Left cardiac atrium (tissue), 4 donors: ENCODE measurements at regions not wholly inside any gene's neighbourhood (a gene's known extent, or its start where the extent isn't known, plus 50 kb on each side); places are given as distances from the start of the nearest gene placed in this dataset.
"Not testable (repeated sequence)": the region's sequence is repeated elsewhere in the genome, so short reads cannot be mapped to it uniquely, and the experiment has no call there.

ENCODE experiments used
- ATAC-seq, 2 donors: fragments of 200-7000 bp; cut with Tn5 transposase; one replicate each; pipeline ENCODE4 v1.9.1; 2020; ENCODE audit warnings: mild to moderate bottlenecking in 2 of 2, moderate library complexity in 2 of 2
- DNase-seq: peaks from one replicate; pipeline ENCODE4 v3.0.0-alpha.2; 2020
- intact Hi-C, 2 donors: fragments of 100-400 bp; cut with DNase I; formaldehyde crosslinking; loops; one replicate each; pipeline versions ENCODE4 v1.14.1 to v1.15.1; 2022 to 2023
- donor health status: DM: no; HTN: yes; CAD: no.
- donor health status: DM: no; HTN: yes; CAD: no; lungs with severe emphysema.
- donor health status: DM: yes; HTN: yes; CAD: no.
- donor health status: Dilated cardiomyopathy.

- intact Hi-C loops = no loop called here
- ATAC-seq (peak; percentile 71 to 90), DNase-seq (peak; percentile 79)
Measured at GRCh38 chr6:167683028-167683862, 143.5 kb upstream of the AFDN start.

- ATAC-seq (no peak), DNase-seq (no peak)
- intact Hi-C loops = no loop called here
Measured at GRCh38 chr6:167684276-167685104, 142.2 kb upstream of the AFDN start.

DNA sequence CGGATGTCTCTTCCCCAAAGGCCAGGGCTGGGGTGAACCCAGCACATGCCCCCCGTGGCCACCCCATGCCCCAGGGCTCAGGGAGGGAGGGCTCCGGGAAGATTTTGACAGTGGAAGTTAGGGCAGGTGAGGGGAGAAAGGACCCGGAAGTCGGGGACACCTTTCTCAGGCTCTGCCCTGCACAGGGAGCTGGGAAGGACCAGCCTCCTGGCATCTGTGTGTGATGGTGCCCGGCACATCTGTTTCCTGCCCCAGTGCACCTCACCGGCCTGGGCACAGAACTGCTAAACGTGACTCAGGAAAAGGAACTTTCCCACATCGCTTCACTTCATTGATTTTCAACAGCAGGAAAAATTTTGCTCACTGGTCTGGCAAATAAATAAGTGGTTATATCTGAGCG lies 141.1 kb upstream of the AFDN start:
- DNase-seq (no peak), ATAC-seq (no peak)
- intact Hi-C loops = no loop called here

DNA sequence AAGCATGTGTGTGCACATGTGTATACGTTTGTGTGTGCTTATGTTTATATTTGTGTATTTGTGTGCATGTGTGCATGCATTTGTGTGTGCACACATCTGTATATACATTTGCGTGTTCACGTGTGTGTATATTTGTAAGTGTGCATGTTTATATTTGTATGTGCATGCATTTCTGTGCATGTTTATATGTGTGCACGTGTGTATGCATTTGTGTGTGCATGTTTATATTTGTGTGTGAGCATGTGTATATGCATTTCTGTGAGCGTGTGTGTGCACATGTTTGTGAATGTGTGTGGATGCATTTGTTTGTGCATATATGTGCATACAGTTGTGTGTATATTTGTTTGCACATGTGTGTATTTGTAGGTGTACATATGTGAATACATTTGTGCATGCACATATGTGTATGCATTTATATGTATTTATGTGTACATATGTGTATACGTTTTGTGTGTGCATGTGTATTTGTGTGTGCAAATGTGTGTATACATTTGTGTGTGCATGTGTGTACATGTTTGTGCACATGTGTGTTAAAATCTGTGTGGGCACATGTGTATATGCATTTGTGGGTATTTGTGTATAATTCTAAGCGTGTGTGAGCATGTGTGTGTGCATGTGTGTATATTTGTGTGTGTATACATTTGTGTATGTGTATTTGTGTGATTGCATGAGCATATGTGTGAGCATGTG lies 140.4 kb upstream of the AFDN start:
- intact Hi-C loops = no loop called here
- DNase-seq = no peak

DNA sequence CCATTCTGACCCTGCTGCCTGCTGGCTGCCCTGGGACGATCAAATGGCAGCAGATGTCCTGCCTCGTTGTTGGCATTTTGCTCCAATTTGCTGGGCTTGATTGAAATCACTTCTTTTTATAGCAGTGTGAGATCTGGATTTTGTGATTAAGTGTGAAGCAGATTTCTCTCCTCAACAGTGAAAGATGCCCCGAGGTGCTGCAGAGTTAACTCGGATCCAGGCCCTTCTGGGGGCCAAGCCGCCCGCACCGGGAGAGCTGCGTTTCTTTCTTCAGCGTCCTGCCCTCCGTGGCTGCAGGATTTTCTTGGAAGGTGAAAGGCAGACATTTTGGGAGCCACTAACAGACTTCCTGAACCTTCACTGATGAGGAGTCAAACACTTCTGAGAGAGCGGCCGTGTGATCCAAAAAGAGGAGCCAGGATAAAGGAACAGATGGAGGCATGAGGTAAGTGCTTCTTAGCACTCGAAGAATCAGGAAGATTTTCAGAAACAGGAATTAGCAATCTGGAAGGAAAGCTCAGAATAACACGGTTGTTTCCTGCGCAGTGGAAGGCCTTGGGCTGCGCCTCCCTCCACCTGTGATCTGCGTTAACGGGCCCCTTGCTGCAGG lies 139.5 kb upstream of the AFDN start:
- DNase-seq (no peak), ATAC-seq (no peak)
- intact Hi-C loops = no loop called here

More for the DNA sequence above, 140.4 kb upstream of the AFDN start:
- no peak for ATAC-seq

DNA sequence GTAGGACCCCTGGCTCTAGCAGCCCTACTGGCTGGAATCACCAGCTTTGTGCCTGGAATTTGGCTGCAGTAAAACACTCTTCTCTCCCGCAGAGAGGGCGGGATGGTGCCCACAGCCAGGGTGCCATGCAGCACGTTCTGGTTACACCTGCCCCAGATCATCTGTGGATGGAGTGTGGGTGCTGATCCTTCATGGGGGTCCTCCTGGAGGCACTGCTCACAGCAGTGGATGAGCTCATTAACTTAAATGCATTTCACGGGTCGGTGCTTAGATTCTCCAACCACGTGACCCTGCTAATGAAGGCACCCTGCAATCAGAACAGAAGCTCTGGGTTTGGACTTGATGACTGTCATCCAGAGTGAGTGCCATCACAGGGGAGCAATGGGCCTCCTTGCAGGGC lies 138.6 kb upstream of the AFDN start:
- intact Hi-C loops = no loop called here
- no peak for DNase-seq
- ATAC-seq = no peak

- no peak for ATAC-seq
- intact Hi-C loops = no loop called here
- DNase-seq = no peak
Measured at GRCh38 chr6:167689278-167689677, 137.4 kb upstream of the AFDN start.

DNA sequence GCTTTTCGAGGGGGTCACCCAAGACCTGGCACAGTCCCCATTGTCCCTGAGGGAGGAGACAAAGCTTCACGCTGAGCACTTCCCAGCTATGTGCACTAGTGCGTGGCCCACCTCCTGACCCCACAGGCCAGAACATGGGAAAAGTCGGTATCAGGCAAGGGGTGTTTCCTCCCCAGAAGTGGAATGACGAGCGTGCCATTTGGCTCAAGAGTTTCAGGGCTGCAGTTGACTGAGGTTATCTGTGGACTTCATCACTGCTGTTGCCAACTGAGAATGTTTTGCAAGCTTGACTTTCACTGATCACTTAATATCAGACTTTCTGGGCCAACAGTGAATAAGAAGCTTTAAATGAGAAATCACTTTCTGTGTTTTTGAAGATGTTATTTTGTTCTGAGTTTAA lies 137.0 kb upstream of the AFDN start:
- DNase-seq (peak; percentile 58), ATAC-seq (peak; percentile 30 to 61)
- intact Hi-C loops = no loop called here

GRCh38 chr6:167690167-167690922 lies 136.4 kb upstream of the AFDN start:
- DNase-seq, intact Hi-C loops: not testable (repeated sequence)

GRCh38 chr6:167690931-167691330 lies 135.8 kb upstream of the AFDN start:
- intact Hi-C loops = no loop called here
- ATAC-seq (no peak), DNase-seq (no peak)

More at GRCh38 chr6:167690167-167690922, 136.4 kb upstream of the AFDN start:
- ATAC-seq = not testable (repeated sequence)

DNA sequence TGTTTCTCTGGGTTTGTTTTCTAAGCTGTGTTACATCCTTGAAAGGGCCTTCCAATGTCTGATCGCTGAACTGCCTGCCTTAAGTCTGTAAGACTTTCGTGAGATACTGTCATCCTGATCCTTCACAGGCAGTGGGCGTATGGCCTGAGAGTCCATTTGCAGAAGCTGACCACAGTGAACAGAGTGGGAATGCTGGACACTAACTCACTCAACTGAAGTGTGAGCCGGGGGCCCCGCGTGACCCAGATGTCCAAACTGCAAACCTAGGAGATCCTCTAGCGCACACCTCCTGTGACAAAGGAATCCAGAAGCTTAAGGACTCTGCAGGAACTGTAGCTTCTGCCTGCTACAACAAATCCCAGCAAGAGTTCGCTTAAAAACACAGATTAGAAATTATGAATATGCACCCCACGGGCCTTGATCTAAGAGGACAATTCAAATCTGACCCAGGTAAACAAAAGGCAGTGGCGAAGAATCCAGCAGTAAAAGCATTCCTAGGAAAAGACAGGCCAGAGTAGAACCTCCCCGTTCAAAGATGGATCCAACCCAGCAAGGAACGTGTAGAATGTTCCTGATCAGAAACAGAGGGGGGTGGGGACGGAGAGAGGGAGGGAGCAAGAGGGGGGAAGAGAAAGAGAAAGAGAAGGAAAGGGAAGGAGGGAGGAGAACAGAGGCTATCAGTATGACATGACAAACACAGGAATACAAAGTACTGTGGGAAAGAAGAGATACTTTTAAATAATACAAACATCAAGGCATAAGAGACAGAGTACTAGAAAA lies 135.0 kb upstream of the AFDN start:
- no peak for DNase-seq
- no peak for ATAC-seq
- intact Hi-C loops = no loop called here

GRCh38 chr6:167693478-167693877 lies 133.2 kb upstream of the AFDN start:
- ATAC-seq, DNase-seq, intact Hi-C loops: not testable (repeated sequence)

- DNase-seq (no peak), ATAC-seq (no peak)
- intact Hi-C loops = no loop called here
Measured at GRCh38 chr6:167695831-167696230, 130.9 kb upstream of the AFDN start.

GRCh38 chr6:167696296-167696695 lies 130.4 kb upstream of the AFDN start:
- intact Hi-C loops = no loop called here
- ATAC-seq (no peak), DNase-seq (no peak)

DNA sequence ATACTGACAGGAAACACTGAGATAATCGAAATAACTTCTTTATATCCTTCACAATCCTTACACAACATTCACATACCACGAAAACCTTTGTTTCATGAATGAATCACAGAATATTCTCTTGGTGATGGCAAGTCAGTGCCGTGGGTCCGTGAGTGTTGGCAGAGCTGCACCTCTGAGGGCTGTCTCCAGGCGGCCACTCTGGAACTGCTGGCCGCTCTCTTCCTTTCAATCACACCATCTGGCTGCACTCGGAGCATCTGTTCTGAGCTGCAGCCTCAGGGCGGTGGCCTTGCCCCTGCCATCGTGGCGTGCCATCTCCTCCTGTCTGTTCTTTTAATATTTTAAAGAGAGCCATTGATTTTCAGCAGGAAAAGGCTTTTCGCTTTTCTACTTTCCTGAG lies 129.4 kb upstream of the AFDN start:
- DNase-seq = no peak
- no peak for ATAC-seq
- intact Hi-C loops = no loop called here

DNA sequence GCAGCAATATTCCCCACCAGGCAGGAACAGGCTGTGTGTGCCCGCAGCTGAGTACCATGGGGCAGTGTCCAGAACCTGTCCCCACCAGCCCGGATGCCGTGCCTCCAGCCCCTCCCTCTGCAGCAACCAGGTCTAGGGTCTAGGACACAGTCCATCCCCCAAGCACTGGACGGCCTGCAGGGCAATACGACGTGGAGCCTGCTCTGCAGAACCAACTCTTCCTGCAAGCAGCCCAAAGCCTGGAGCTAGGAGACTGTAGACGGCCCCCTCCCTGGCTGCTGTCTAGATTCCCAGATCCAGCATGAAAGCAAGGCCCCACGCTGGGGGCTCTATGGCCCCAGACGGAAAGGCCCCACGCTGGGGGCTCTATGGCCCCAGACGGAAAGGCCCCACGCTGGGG lies 128.2 kb upstream of the AFDN start:
- ATAC-seq = no peak
- no peak for DNase-seq
- intact Hi-C loops = no loop called here

DNA sequence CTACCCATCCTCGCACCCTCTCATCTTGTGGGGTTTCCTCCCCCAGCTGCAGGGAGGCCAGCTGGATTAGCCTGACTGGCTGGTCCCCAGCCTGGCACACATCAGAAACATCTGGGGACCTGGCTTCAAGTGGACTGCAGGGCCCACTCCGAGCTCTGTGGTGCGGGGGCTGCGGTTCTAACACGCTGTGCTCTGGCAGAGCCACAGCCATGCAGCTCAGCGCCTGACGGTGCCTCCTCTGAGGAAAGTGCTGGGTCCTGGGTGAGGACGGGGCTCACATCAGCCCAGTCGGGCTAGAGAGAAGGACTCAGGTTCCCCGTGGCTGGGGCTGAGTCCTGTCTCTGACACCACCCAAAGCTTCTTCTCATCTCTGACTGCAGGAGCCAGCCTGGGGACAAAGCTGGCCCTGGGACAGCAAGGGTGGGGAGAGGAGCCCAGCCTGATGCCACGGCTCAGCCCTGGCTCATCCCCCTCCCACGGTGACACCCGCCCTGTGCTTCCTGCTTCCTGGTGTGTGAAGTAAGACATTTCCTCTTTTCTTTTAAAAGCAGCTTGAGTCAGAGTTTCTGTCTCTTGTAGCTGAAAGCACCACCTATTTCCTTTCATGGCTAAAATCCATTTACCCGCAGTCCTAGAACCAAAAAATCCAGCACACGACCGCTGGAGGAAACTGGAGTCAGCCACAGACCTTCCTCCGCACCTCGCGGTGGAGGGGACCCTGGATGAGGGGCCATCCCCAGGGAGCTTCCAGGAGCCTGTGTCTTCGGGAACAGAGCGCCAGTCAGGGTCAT lies 127.4 kb upstream of the AFDN start:
- peak; percentile 89 to 96 for ATAC-seq
- DNase-seq = peak; percentile 89
- intact Hi-C loops = no loop called here
